ENCODE measurements at regions not wholly inside any gene's neighbourhood (a gene's known extent, or its start where the extent isn't known, plus 50 kb on each side); places are given as distances from the start of the nearest gene placed in this dataset.

GRCh38 chr15:97902140-97902780 lies 58.2 kb upstream of the ARRDC4 start:
- no peaks in the 10 kb centered on the region for H4K20me1 ChIP-seq (replicated peaks; ENCODE audit: control insufficient read depth, insufficient read depth, low read length)
- BruUV-seq (replicated peaks), result no TSS peak
- POLR2A ChIA-PET, result no interaction called here
- H3K27ac ChIP-seq (ENCODE audit: extremely low read depth, low read depth, low read length), result no peak overlapping the region
- CTCF ChIA-PET (ENCODE audit: low intra/inter-chr PET ratio), result no interaction called here
- H3K79me2 ChIP-seq (ENCODE audit: control insufficient read depth, insufficient read depth, low read length), result no peaks in the 10 kb centered on the region
- no peaks in the 10 kb centered on the region for H3K9me3 ChIP-seq (replicated peaks; ENCODE audit: control insufficient read depth, insufficient read depth, low read depth, low read length)
- no peak overlapping the region for H2AFZ ChIP-seq (ENCODE audit: low read depth, low read length)
- H3K27me3 ChIP-seq (ENCODE audit: control insufficient read depth in 2 of 2, insufficient read depth in 2 of 2, low read length in 2 of 2), result peaks cover 19 to 25% of the 10 kb centered on the region in 2 experiments; a peak in 4 of 5 replicates
- H3K9me1 ChIP-seq (ENCODE audit: control insufficient read depth, insufficient read depth, low read length), result no peaks in the 10 kb centered on the region
- ATAC-seq (no peak), FAIRE-seq (no peak), DNase-seq (ENCODE audit: extremely low read depth in 1 of 4, low spot score in 3 of 4) (no peak)
- 2% methylated on average over 10 of the region's 10 CpGs for WGBS (ENCODE audit: insufficient coverage, low coverage, missing lambda C conversion rate)
- in situ Hi-C loops (cut with MboI) (loop anchor here (10.0 to 25.0 kb wide), 3 partner anchors 183 to 385 kb away; no protein-coding TSS in a partner anchor), intact Hi-C loops (cut with micrococcal nuclease) (loop anchor here (10.0 kb wide), 1 partner anchor 93 kb away; no protein-coding TSS in a partner anchor)
- H3K36me3 ChIP-seq (ENCODE audit: control insufficient read depth, insufficient read depth, low read length), result no peaks in the 10 kb centered on the region
- no peak overlapping the region for H3K9ac ChIP-seq (ENCODE audit: insufficient read depth in 1 of 2, low read depth in 2 of 2, low read length in 2 of 2)
- no peak overlapping the region for H3K4me2 ChIP-seq (ENCODE audit: insufficient read depth, low read length)
- TF ChIP-seq PKNOX1 (IDR thresholded peaks at IDR 0.05) (no peak), NRF1 (conservative IDR thresholded peaks at IDR 0.05 in 1 of 2, IDR thresholded peaks at IDR 0.05 in 1 of 2) (no peak), NCOA4 (IDR thresholded peaks at IDR 0.05; ENCODE audit: partially characterized antibody) (no peak), HLTF (IDR thresholded peaks at IDR 0.05) (no peak), RBM17 (IDR thresholded peaks at IDR 0.05; ENCODE audit: borderline replicate concordance, low read depth, low read length) (no peak), ZNF140 (CRISPR knock-in tag; IDR thresholded peaks at IDR 0.05) (no peak), ELF4 (CRISPR knock-in tag; IDR thresholded peaks at IDR 0.05) (no peak), HNRNPLL (IDR thresholded peaks at IDR 0.05; ENCODE audit: low read depth, low read length, poor library complexity, severe bottlenecking) (no peak), SP1 (CRISPR knock-in tag; IDR thresholded peaks at IDR 0.05) (no peak), ZBTB11 (CRISPR knock-in tag; IDR thresholded peaks at IDR 0.05) (no peak), ZNF282 (CRISPR knock-in tag; IDR thresholded peaks at IDR 0.05) (no peak), FOXP1 (CRISPR knock-in tag; IDR thresholded peaks at IDR 0.05) (no peak), ZNF175 (CRISPR knock-in tag; IDR thresholded peaks at IDR 0.05; ENCODE audit: low read depth) (no peak), ETV1 (tag; conservative IDR thresholded peaks at IDR 0.05; ENCODE audit: low read depth) (no peak), ELF2 (CRISPR knock-in tag; IDR thresholded peaks at IDR 0.05) (no peak), ZNF445 (CRISPR knock-in tag; IDR thresholded peaks at IDR 0.05; ENCODE audit: low read depth) (no peak), TRIM28 (IDR thresholded peaks at IDR 0.05) (no peak), E2F5 (CRISPR knock-in tag; IDR thresholded peaks at IDR 0.05) (no peak), MAFF (IDR thresholded peaks at IDR 0.05; ENCODE audit: low read length) (no peak)
- H3K4me3 ChIP-seq, result no peak overlapping the region
- H3K4me1 ChIP-seq (replicated peaks in 1 of 2; ENCODE audit: control insufficient read depth in 2 of 2, insufficient read depth in 2 of 2, low read length in 2 of 2), result peaks cover 0 to 4% of the 10 kb centered on the region in 2 experiments; a peak in 1 of 5 replicates

All from K562 (cell line).